ENCODE measurements at regions not wholly inside any gene's neighbourhood (a gene's known extent, or its start where the extent isn't known, plus 50 kb on each side); places are given as distances from the start of the nearest gene placed in this dataset.
"Not testable (repeated sequence)": the region's sequence is repeated elsewhere in the genome, so short reads cannot be mapped to it uniquely, and the experiment has no call there.

DNA sequence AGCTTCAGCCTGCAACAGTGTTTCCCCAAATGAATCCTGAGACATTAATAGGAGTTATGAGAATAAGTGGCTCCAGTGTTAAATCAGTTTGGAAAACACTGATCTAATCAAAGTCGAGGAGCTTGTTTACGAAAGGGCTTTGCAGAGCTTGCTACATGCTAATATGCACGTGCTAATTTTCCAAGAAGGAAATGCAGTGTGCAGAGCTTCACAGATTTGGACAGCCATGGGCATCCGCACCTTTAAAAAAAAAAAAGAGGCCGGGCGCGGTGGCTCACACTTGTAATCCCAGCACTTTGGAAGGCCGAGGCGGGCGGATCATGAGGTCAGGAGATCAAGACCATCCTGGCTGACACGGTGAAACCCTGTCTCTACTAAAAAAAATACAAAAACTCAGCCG is 79.7 kb upstream of the LMO2 start:
- TF ChIP-seq, protein P1, sequence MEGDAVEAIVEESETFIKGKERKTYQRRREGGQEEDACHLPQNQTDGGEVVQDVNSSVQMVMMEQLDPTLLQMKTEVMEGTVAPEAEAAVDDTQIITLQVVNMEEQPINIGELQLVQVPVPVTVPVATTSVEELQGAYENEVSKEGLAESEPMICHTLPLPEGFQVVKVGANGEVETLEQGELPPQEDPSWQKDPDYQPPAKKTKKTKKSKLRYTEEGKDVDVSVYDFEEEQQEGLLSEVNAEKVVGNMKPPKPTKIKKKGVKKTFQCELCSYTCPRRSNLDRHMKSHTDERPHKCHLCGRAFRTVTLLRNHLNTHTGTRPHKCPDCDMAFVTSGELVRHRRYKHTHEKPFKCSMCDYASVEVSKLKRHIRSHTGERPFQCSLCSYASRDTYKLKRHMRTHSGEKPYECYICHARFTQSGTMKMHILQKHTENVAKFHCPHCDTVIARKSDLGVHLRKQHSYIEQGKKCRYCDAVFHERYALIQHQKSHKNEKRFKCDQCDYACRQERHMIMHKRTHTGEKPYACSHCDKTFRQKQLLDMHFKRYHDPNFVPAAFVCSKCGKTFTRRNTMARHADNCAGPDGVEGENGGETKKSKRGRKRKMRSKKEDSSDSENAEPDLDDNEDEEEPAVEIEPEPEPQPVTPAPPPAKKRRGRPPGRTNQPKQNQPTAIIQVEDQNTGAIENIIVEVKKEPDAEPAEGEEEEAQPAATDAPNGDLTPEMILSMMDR (IDR thresholded peaks at IDR 0.05 in 2 of 3, conservative IDR thresholded peaks at IDR 0.05 in 1 of 3; ENCODE audit: insufficient read depth in 2 of 3, low read depth in 1 of 3, low read length in 3 of 3) = not testable (repeated sequence)
- TF ChIP-seq, protein P2, sequence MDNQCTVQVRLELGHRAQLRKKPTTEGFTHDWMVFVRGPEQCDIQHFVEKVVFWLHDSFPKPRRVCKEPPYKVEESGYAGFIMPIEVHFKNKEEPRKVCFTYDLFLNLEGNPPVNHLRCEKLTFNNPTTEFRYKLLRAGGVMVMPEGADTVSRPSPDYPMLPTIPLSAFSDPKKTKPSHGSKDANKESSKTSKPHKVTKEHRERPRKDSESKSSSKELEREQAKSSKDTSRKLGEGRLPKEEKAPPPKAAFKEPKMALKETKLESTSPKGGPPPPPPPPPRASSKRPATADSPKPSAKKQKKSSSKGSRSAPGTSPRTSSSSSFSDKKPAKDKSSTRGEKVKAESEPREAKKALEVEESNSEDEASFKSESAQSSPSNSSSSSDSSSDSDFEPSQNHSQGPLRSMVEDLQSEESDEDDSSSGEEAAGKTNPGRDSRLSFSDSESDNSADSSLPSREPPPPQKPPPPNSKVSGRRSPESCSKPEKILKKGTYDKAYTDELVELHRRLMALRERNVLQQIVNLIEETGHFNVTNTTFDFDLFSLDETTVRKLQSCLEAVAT (IDR thresholded peaks at IDR 0.05) = not testable (repeated sequence)
- not testable (repeated sequence) for TF ChIP-seq NR2F6 (CRISPR knock-in tag; IDR thresholded peaks at IDR 0.05); SP1 (CRISPR knock-in tag; IDR thresholded peaks at IDR 0.05); CHD1 (IDR thresholded peaks at IDR 0.05; ENCODE audit: low read length); RAD21 (CRISPR knock-in tag; conservative IDR thresholded peaks at IDR 0.05 in 1 of 2, IDR thresholded peaks at IDR 0.05 in 1 of 2)
- TF ChIP-seq, protein P3, sequence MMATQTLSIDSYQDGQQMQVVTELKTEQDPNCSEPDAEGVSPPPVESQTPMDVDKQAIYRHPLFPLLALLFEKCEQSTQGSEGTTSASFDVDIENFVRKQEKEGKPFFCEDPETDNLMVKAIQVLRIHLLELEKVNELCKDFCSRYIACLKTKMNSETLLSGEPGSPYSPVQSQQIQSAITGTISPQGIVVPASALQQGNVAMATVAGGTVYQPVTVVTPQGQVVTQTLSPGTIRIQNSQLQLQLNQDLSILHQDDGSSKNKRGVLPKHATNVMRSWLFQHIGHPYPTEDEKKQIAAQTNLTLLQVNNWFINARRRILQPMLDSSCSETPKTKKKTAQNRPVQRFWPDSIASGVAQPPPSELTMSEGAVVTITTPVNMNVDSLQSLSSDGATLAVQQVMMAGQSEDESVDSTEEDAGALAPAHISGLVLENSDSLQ (IDR thresholded peaks at IDR 0.05) = not testable (repeated sequence)

All from K562 (cell line).